Type B pancreatic cell (in vitro differentiated cells): ENCODE measurements at regions not wholly inside any gene's neighbourhood (a gene's known extent, or its start where the extent isn't known, plus 50 kb on each side); places are given as distances from the start of the nearest gene placed in this dataset.

Experiments
- DNase-seq: peaks from one replicate; pipeline ENCODE4 v3.0.0; 2021; ENCODE audit warnings: mixed read lengths; ENCODE audit not compliant: unreplicated experiment; ENCODE audit errors: extremely low spot score
- H3K27ac Mint-ChIP-seq: 2 replicates; pipeline ENCODE4 v1.8.0; 2021; ENCODE audit warnings: mild to moderate bottlenecking, mixed read lengths
- H3K27me3 Mint-ChIP-seq: 2 replicates; pipeline ENCODE4 v1.8.0; 2021; ENCODE audit warnings: mixed read lengths
- H3K36me3 Mint-ChIP-seq: 2 replicates; pipeline ENCODE4 v1.8.0; 2021; ENCODE audit warnings: mixed read lengths
- H3K4me1 Mint-ChIP-seq: one replicate; pipeline ENCODE4 v1.8.0; 2021; ENCODE audit warnings: mixed read lengths; ENCODE audit not compliant: unreplicated experiment
- H3K4me3 Mint-ChIP-seq: 2 replicates; pipeline ENCODE4 v1.8.0; 2021; ENCODE audit warnings: mild to moderate bottlenecking, mixed read lengths
- H3K9me3 Mint-ChIP-seq: 2 replicates; pipeline ENCODE4 v1.8.0; 2021; ENCODE audit warnings: mixed read lengths
- CTCF ChIP-seq: fragments of 200-600 bp; sonication (generic); conservative IDR thresholded peaks from 2 replicates; pipeline ENCODE4 v1.5.0; 2021; ENCODE audit warnings: antibody characterized with exemption, mild to moderate bottlenecking

DNA sequence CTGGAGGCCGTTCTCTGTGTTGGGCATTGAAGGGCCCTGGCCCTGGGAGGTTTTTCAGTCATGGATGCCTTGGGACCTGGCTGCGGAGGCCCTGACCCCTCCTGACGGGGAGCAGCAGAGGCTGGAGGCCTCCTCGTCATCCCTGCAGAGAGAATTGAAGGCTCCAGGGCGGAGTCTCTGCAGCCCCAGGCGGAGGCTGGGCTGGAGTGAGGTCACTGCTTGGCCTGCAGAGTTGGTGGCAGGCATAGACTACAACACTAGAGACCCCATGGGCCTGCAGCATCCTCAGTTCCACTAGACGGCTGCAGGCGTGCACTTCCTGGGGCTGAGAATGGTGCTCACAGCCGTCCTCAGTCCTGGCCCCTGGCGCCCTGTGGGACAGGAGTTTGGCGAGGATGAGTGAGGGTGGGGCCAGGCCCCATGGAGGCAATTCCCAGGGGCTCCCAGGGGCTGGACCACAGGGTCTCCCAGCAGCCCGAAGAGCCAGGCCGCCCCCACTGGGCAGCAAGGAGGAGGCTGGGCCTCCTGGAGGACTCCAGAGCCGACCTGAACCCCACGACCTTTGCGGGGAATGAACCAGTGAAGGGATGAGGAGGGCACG, 1194.9 kb downstream of the BRD1 start:
- no peak for TF ChIP-seq CTCF
- no peaks in the 10 kb centered on the region for H3K36me3 Mint-ChIP-seq
- no peaks in the 10 kb centered on the region for H3K27me3 Mint-ChIP-seq
- no peak for DNase-seq
- no peak overlapping the region for H3K4me3 Mint-ChIP-seq
- no peak overlapping the region for H3K27ac Mint-ChIP-seq
- H3K4me1 Mint-ChIP-seq, result peaks cover 4% of the 10 kb centered on the region
- no peaks in the 10 kb centered on the region for H3K9me3 Mint-ChIP-seq

DNA sequence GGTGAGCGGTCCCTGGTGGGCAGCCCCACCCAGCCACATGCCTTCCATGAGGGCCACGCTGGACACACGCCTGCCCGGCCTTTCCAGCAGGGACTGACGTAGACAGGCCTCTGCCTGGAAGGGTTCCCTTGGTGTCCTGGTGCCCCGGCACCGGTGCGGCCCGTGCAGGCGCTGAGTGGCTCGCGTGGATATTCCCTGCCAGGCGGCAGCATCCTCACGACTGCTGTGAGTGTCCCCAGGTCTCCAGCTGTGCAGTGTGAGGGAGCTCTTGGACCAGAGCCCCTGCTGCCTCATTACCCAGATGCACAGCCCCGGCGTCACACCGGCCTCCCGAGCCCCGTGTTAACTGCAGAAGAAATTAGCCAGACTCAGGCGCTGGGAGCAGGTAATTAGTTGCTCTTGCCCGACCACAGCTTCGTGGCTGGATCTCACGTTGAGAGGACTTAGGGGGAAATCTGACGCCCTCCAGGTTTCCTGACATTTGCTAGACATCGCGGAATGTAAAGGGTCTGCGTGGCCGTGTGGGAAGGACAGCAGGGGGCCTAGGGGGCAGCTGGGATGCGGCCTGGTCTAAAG, 1196.3 kb downstream of the BRD1 start:
- Mint-ChIP-seq H3K36me3 (no peaks in the 10 kb centered on the region), H3K4me3 (no peak overlapping the region), H3K27me3 (no peaks in the 10 kb centered on the region), H3K9me3 (no peaks in the 10 kb centered on the region), H3K4me1 (peaks cover 10% of the 10 kb centered on the region), H3K27ac (no peak overlapping the region)
- DNase-seq, result no peak
- no peak for TF ChIP-seq CTCF

DNA sequence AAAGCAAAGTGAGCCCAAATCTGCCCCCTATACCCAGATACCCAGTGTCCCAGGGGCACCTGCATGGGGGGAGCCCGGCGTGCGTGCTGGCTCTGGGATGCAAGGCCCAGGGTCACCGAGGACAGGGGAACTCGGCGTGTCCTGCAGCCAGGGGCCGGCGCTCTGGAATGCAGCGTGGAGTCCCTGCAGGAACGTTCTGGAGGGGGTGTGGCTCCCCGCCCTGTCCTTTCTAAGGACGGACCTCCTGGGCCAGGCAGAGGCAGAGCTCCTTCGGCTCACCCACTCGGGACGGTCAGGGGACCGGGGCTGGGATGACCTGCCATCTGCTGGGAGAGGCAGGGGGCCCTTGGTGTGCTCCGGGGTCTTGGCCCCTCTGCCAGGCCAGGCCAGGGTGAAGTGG, 1196.8 kb downstream of the BRD1 start:
- H3K36me3 Mint-ChIP-seq, result no peaks in the 10 kb centered on the region
- H3K27ac Mint-ChIP-seq, result no peak overlapping the region
- H3K4me1 Mint-ChIP-seq, result peaks cover 12% of the 10 kb centered on the region
- H3K4me3 Mint-ChIP-seq, result no peak overlapping the region
- DNase-seq, result no peak
- TF ChIP-seq CTCF, result no peak
- no peaks in the 10 kb centered on the region for H3K9me3 Mint-ChIP-seq
- H3K27me3 Mint-ChIP-seq, result no peaks in the 10 kb centered on the region

- Mint-ChIP-seq H3K4me1 (peaks cover 17% of the 10 kb centered on the region), H3K27ac (no peak overlapping the region), H3K27me3 (no peaks in the 10 kb centered on the region), H3K9me3 (no peaks in the 10 kb centered on the region), H3K4me3 (no peak overlapping the region), H3K36me3 (no peaks in the 10 kb centered on the region)
- DNase-seq, result no peak
- TF ChIP-seq CTCF, result no peak
Observed at GRCh38 chr22:48630433-48630754, 1197.3 kb downstream of the BRD1 start.

GRCh38 chr22:48629631-48630432, 1197.8 kb downstream of the BRD1 start:
- H3K27me3 Mint-ChIP-seq, result no peaks in the 10 kb centered on the region
- no peaks in the 10 kb centered on the region for H3K9me3 Mint-ChIP-seq
- DNase-seq, result no peak
- H3K4me1 Mint-ChIP-seq, result peaks cover 22% of the 10 kb centered on the region
- no peak for TF ChIP-seq CTCF
- H3K27ac Mint-ChIP-seq, result no peak overlapping the region
- no peaks in the 10 kb centered on the region for H3K36me3 Mint-ChIP-seq
- H3K4me3 Mint-ChIP-seq, result no peak overlapping the region
